ENCODE measurements at regions not wholly inside any gene's neighbourhood (a gene's known extent, or its start where the extent isn't known, plus 50 kb on each side); places are given as distances from the start of the nearest gene placed in this dataset.

GRCh38 chrX:4380710-4381109 lies 667.3 kb upstream of the PRKX start:
- no peak overlapping the region for H3K4me2 ChIP-seq (ENCODE audit: insufficient read depth, low read length)
- FAIRE-seq (no peak), DNase-seq (ENCODE audit: extremely low read depth in 1 of 4, low spot score in 3 of 4) (no peak), ATAC-seq (no peak)
- no peaks in the 10 kb centered on the region for H3K27me3 ChIP-seq (ENCODE audit: control insufficient read depth in 2 of 2, insufficient read depth in 2 of 2, low read length in 2 of 2)
- no peaks in the 10 kb centered on the region for H3K36me3 ChIP-seq (ENCODE audit: control insufficient read depth, insufficient read depth, low read length)
- in situ Hi-C loops (cut with MboI), result no loop called here
- H3K4me1 ChIP-seq (replicated peaks in 1 of 2; ENCODE audit: control insufficient read depth in 2 of 2, insufficient read depth in 2 of 2, low read length in 2 of 2), result no peaks in the 10 kb centered on the region
- H3K9ac ChIP-seq (ENCODE audit: insufficient read depth in 1 of 2, low read depth in 2 of 2, low read length in 2 of 2), result no peak overlapping the region
- H3K9me3 ChIP-seq (replicated peaks; ENCODE audit: control insufficient read depth, insufficient read depth, low read depth, low read length), result no peaks in the 10 kb centered on the region
- H3K79me2 ChIP-seq (ENCODE audit: control insufficient read depth, insufficient read depth, low read length), result no peaks in the 10 kb centered on the region
- H3K4me3 ChIP-seq, result no peak overlapping the region
- intact Hi-C loops (cut with micrococcal nuclease), result no loop called here
- CTCF ChIA-PET (ENCODE audit: low intra/inter-chr PET ratio), result no interaction called here
- no peaks in the 10 kb centered on the region for H4K20me1 ChIP-seq (replicated peaks; ENCODE audit: control insufficient read depth, insufficient read depth, low read length)
- POLR2A ChIA-PET, result no interaction called here
- no TSS peak for BruUV-seq (replicated peaks)
- H2AFZ ChIP-seq (ENCODE audit: low read depth, low read length), result no peak overlapping the region
- no peaks in the 10 kb centered on the region for H3K9me1 ChIP-seq (ENCODE audit: control insufficient read depth, insufficient read depth, low read length)
- no peak overlapping the region for H3K27ac ChIP-seq (ENCODE audit: extremely low read depth, low read depth, low read length)
- no peak for TF ChIP-seq CBFA2T3 (IDR thresholded peaks at IDR 0.05)
- no peak for TF ChIP-seq THRB (CRISPR knock-in tag; conservative IDR thresholded peaks at IDR 0.05)
- no peak for TF ChIP-seq ZNF140 (CRISPR knock-in tag; IDR thresholded peaks at IDR 0.05)
- no peak for TF ChIP-seq KLF6 (CRISPR knock-in tag; IDR thresholded peaks at IDR 0.05; ENCODE audit: borderline replicate concordance)
- no peak for TF ChIP-seq CHD4 (IDR thresholded peaks at IDR 0.05; ENCODE audit: insufficient read depth, insufficient replicate concordance, low read depth, low read length, poor library complexity, severe bottlenecking)
- no peak for TF ChIP-seq SMAD1 (IDR thresholded peaks at IDR 0.05; ENCODE audit: low read depth, low read length, partially characterized antibody)
- TF ChIP-seq ZNF12 (CRISPR knock-in tag; IDR thresholded peaks at IDR 0.05), result no peak
- no peak for TF ChIP-seq ZNF318 (IDR thresholded peaks at IDR 0.05; ENCODE audit: borderline replicate concordance in 1 of 2, low read depth in 1 of 2)
- no peak for TF ChIP-seq STAT5B (CRISPR knock-in tag; IDR thresholded peaks at IDR 0.05)
- TF ChIP-seq EZH2 (IDR thresholded peaks at IDR 0.05; ENCODE audit: borderline replicate concordance, low read depth, low read length), result no peak
- no peak for TF ChIP-seq SP1 (CRISPR knock-in tag; IDR thresholded peaks at IDR 0.05)
- TF ChIP-seq NONO (IDR thresholded peaks at IDR 0.05; ENCODE audit: low read depth in 2 of 2, low read length in 1 of 2), result no peak
- no peak for TF ChIP-seq NR4A1 (CRISPR knock-in tag; IDR thresholded peaks at IDR 0.05)
- no peak for TF ChIP-seq NR4A1 (tag; IDR thresholded peaks at IDR 0.05)
- no peak for TF ChIP-seq RBBP5 (IDR thresholded peaks at IDR 0.05; ENCODE audit: borderline replicate concordance, insufficient read depth, low read length, poor library complexity, severe bottlenecking)
